Esophagus squamous epithelium (tissue), 5 donors: ENCODE measurements at regions not wholly inside any gene's neighbourhood (a gene's known extent, or its start where the extent isn't known, plus 50 kb on each side); places are given as distances from the start of the nearest gene placed in this dataset.
"Not testable (repeated sequence)": the region's sequence is repeated elsewhere in the genome, so short reads cannot be mapped to it uniquely, and the experiment has no call there.

Source experiments
- DNase-seq: peaks from one replicate; lab custom pipeline; 2025; lab: John Stamatoyannopoulos, UW
- H3K27ac ChIP-seq, 4 donors: fragments of 200-600 bp; sonication (generic); one replicate each; pipeline ENCODE4 v1.5.1; 2016 to 2019; ENCODE audit warnings: mild to moderate bottlenecking in 1 of 4
- H3K27me3 ChIP-seq, 4 donors: fragments of 200-600 bp; sonication (generic); 1 replicate in 3 of 4; 2 replicates in 1 of 4; pipeline versions ENCODE4 v1.5.1 to v1.6.0; 2017 to 2021; ENCODE audit warnings: antibody characterized with exemption in 1 of 4
- H3K36me3 ChIP-seq, 3 donors: fragments of 200-600 bp; sonication (generic); one replicate each; pipeline ENCODE4 v1.5.1; 2016 to 2019
- H3K4me1 ChIP-seq, 3 donors: fragments of 200-600 bp; sonication (generic); one replicate each; pipeline ENCODE4 v1.5.1; 2017 to 2019
- H3K4me3 ChIP-seq, 4 donors: fragments of 200-600 bp; sonication (generic); 1 replicate in 3 of 4; 2 replicates in 1 of 4; pipeline ENCODE4 v1.5.1; 2016 to 2019; ENCODE audit warnings: mild to moderate bottlenecking in 2 of 4, moderate library complexity in 1 of 4
- H3K9me3 ChIP-seq, 3 donors: fragments of 200-600 bp; sonication (generic); one replicate each; pipeline ENCODE4 v1.5.1; 2016 to 2019
- POLR2A ChIP-seq, 4 donors: fragments of 450-650 bp; IDR thresholded peaks; one replicate each; pipeline ENCODE4 v1.6.1; 2017; ENCODE audit warnings: antibody characterized with exemption in 4 of 4, mild to moderate bottlenecking in 4 of 4, moderate library complexity in 3 of 4
- WGBS, 2 donors: methylation state at CpG; one replicate each; pipeline ENCODE4 v1.1.5; 2018; 5-methylcytosine and 5-hydroxymethylcytosine counted together
- intact Hi-C: fragments of 100-400 bp; cut with DNase I; formaldehyde crosslinking; loops from one replicate; pipeline ENCODE4 v1.15.0; 2022
- TF ChIP-seq, protein P1 (sequence below), 6 experiments: fragments of 450-650 bp in 4 of 6; fragments of 200-600 bp in 2 of 6; sonication (generic) in 2 of 6; IDR thresholded peaks; one replicate each; pipeline ENCODE4 v1.5.1; 2016 to 2019; ENCODE audit warnings: antibody characterized with exemption in 6 of 6, mild to moderate bottlenecking in 4 of 6, moderate library complexity in 4 of 6
- donor health status: DM: yes; HTN: yes; CAD: no.

GRCh38 chr1:233461847-233462246 is 134.3 kb downstream of the MAP3K21 start:
- Histone ChIP-seq H3K27me3 (peaks cover 0 to 8% (median 0%) of the 10 kb centered on the region in 4 donors), H3K4me3 (no peak overlapping the region), H3K4me1 (no peaks in the 10 kb centered on the region), H3K27ac (no peak overlapping the region), H3K9me3 (peaks cover 0 to 5% (median 0%) of the 10 kb centered on the region in 3 donors), H3K36me3 (no peaks in the 10 kb centered on the region)
- TF ChIP-seq POLR2A (IDR thresholded peaks at IDR 0.05) = no peak
- TF ChIP-seq, protein P1, sequence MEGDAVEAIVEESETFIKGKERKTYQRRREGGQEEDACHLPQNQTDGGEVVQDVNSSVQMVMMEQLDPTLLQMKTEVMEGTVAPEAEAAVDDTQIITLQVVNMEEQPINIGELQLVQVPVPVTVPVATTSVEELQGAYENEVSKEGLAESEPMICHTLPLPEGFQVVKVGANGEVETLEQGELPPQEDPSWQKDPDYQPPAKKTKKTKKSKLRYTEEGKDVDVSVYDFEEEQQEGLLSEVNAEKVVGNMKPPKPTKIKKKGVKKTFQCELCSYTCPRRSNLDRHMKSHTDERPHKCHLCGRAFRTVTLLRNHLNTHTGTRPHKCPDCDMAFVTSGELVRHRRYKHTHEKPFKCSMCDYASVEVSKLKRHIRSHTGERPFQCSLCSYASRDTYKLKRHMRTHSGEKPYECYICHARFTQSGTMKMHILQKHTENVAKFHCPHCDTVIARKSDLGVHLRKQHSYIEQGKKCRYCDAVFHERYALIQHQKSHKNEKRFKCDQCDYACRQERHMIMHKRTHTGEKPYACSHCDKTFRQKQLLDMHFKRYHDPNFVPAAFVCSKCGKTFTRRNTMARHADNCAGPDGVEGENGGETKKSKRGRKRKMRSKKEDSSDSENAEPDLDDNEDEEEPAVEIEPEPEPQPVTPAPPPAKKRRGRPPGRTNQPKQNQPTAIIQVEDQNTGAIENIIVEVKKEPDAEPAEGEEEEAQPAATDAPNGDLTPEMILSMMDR (IDR thresholded peaks at IDR 0.05) = no peak
- intact Hi-C loops = no loop called here
- DNase-seq = no peak
- WGBS, 2 donors = 58 to 63% methylated on average over 1 of the region's 1 CpG

DNA sequence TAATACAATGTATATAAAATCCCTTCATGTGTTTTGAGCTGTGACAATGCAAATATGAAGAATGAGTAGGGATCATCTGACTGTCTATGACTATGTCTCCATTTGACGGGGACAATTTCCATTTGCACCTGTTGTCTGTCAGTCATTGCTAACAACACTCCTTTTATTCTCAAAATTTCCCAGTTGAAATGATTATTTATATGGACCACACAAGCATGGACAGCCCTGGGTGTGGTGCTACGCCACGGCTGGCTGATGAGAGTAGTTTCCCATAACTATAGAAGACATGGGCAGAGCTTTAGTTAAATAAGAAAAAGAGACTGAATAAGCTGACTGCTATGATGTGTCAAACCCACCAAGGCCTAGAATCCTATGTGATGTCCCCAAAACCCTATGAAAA is 135.8 kb downstream of the MAP3K21 start:
- Histone ChIP-seq H3K4me1 (no peaks in the 10 kb centered on the region), H3K9me3 (peaks cover 0 to 5% (median 0%) of the 10 kb centered on the region in 3 donors), H3K27me3 (peaks cover 0 to 8% (median 0%) of the 10 kb centered on the region in 4 donors), H3K4me3 (no peak overlapping the region), H3K27ac (no peak overlapping the region), H3K36me3 (no peaks in the 10 kb centered on the region)
- 77 to 79% methylated on average over 3 of the region's 3 CpGs for WGBS, 2 donors
- DNase-seq = no peak
- TF ChIP-seq, protein P1 (IDR thresholded peaks at IDR 0.05) = no peak
- no peak for TF ChIP-seq POLR2A (IDR thresholded peaks at IDR 0.05)
- intact Hi-C loops = no loop called here

DNA sequence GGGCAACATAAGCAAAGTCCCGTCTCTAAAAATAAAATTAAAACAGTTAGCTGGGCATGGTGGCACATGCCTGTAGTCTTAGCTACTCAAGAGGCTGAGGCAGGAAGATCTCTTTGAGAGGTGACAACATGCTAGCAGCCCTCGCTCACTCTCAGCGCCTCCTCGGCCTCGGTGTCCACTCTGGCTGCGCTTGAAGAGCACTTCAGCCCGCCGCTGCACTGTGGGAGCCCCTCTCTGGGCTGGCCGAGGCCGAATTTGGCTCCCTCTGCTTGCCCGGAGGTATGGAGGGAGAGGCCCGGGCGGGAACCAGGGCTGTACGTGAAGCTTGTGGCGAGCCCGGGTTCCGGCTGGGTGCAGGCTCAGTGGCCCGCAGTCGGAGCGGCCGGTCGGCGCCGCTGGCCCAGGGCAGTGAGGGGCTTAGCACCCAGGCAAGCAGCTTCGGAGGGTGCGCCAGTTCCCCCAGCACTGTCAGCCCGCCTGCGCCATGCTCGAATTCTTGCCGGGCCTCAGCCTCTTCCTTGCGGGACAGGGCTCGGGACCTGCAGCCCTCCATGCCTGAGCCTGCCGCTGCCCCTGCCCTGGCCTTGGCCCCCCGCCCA is 138.3 kb downstream of the MAP3K21 start:
- TF ChIP-seq POLR2A (IDR thresholded peaks at IDR 0.05) = no peak
- TF ChIP-seq, protein P1 (IDR thresholded peaks at IDR 0.05) = no peak
- Histone ChIP-seq H3K9me3 (peaks cover 0 to 5% (median 0%) of the 10 kb centered on the region in 3 donors), H3K4me1 (no peaks in the 10 kb centered on the region), H3K4me3 (no peak overlapping the region), H3K36me3 (no peaks in the 10 kb centered on the region), H3K27ac (no peak overlapping the region), H3K27me3 (peaks cover 0 to 8% (median 0%) of the 10 kb centered on the region in 4 donors)
- intact Hi-C loops = no loop called here
- DNase-seq = no peak
- WGBS, 2 donors = 92% methylated on average over 7 to 8 of the region's 34 CpGs

DNA sequence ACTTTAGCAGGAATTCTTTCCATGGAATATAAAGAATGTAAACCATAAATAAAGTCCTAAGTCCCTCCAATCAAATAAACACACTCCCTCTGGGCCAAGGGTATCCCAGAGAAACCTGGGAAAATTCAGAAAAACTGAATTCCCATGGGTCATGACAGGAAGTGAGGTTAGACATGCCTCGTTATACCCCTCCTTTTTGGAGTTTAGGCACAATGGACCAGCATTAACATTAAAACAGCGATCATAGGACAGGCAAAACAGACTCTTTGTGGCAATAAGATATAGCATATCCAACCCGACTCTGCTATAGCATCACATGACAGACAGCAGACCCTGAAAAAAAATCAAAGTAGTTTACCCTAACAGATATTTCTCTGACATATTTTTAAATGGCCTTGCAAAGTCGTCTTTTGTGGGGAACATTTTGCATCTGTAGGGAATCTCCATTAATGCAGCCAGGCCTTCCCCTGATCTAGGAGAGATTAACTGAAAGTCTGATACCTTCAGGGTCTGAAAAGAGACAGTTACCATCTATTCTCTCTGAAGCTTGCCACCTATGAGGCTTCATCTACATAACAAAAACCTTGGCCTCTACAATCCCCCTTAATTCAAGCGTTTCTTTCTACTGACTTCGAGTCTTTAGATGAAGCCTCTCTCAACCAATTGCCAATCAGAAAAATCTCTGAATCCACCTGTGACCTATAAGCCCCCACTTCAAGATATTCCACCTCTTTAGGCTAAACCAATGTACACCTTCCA is 143.0 kb upstream of the KCNK1 start:
- peaks cover 0 to 6% (median 0%) of the 10 kb centered on the region in 3 donors for H3K4me1 ChIP-seq
- intact Hi-C loops = no loop called here
- TF ChIP-seq, protein P1 (IDR thresholded peaks at IDR 0.05) = no peak
- TF ChIP-seq POLR2A (IDR thresholded peaks at IDR 0.05) = no peak
- 68 to 75% methylated on average over 6 of the region's 6 CpGs for WGBS, 2 donors
- H3K27ac ChIP-seq = no peak overlapping the region
- H3K9me3 ChIP-seq = peaks cover 0 to 3% (median 0%) of the 10 kb centered on the region in 3 donors
- H3K4me3 ChIP-seq = no peak overlapping the region
- H3K36me3 ChIP-seq = no peaks in the 10 kb centered on the region
- no peak for DNase-seq
- H3K27me3 ChIP-seq = no peaks in the 10 kb centered on the region

DNA sequence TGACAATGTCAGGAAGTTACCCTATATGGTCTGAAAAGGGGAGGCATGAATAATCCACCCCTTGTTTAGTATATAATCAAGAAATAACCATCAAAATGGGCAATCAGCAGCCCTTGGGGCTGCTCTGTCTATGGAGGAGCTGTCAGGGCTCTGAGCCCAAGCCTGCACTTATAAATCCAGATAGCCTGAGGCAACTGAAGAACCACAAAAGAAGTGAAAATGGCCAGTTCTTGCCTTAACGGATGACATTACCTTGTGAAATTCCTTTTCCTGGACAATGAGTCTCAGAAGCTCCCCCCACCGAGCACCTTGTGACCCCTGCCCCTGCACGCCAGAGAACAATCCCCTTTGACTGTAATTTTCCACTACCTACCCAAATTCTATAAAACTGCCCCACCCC is 142.1 kb upstream of the KCNK1 start:
- intact Hi-C loops, H3K4me1 ChIP-seq, H3K36me3 ChIP-seq, DNase-seq, H3K4me3 ChIP-seq, H3K9me3 ChIP-seq, H3K27ac ChIP-seq, H3K27me3 ChIP-seq: not testable (repeated sequence)
- WGBS, 2 donors = 61 to 74% methylated on average over 3 of the region's 3 CpGs

DNA sequence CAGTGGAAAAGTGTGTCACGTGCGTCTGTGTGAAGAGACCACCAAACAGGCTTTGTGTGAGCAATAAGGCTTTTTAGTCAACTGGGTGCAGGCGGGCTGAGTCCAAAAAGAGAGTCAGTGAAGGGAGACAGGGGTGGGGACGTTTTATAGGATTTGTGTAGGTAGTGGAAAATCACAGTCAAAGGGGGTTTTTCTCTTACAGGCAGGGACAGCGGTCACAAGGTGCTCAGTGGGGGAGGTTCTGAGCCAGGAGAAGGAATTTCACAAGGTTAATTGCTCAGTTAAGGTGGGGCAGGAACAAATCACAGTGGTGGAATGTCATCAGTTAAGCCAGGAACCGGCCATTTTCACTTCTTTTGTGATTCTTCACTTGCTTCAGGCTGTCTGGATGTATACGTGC is 141.1 kb upstream of the KCNK1 start:
- DNase-seq, intact Hi-C loops, H3K27me3 ChIP-seq, H3K9me3 ChIP-seq, H3K27ac ChIP-seq, H3K4me3 ChIP-seq, H3K4me1 ChIP-seq, H3K36me3 ChIP-seq: not testable (repeated sequence)
- WGBS, 2 donors = 21 to 40% methylated on average over 7 of the region's 7 CpGs
